GM19025 (cell line): ENCODE measurements at regions not wholly inside any gene's neighbourhood (a gene's known extent, or its start where the extent isn't known, plus 50 kb on each side); places are given as distances from the start of the nearest gene placed in this dataset.

ENCODE experiments used
- ATAC-seq: cut with Tn5 transposase; IDR thresholded peaks from one replicate; pipeline ENCODE4 v1.9.1; 2021; ENCODE audit warnings: mild to moderate bottlenecking, low read depth, moderate library complexity; ENCODE audit not compliant: unreplicated experiment

DNA sequence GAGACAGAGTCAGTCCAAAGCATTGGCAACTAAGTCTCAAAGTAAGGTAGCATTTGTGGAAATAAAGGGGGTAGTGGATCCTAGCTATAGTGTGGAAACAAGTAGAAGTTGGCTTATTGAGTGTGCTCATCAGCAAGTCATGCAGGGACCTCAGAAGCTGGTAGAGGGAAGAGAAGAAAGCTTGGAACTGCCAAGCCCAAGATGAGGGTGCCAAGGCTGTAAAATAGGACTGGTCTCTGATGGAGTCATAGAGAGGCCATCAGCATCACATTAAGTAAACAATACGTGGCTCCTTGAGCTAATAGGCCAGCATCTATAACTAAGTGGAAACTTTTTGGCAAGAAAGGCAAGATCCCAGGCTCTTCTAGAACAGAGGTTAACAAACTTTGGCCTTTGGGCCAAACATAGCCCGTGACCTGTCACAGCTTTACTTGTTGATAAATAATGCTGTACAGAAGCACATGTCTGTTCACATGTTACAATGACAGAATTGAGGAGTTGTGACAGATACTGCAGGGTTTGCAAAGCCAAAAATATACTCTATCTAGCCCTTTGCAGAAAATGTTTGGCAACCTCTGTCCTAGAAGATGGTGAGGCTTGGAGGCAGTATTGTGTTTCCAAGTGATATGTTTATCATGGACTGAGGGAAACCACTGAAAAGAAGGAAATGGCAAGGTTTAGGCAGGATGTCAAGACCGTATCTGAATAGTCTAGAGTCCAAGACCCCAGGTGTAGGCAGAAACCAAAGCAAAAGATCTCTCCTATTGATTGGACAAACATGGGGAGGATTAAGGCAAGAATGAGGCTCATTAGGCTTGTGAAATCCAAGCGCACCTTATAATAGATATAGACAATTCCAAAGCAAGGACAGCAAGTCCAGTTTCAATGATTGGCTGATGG is 62.5 kb upstream of the CD44 start:
- ATAC-seq: no peak

DNA sequence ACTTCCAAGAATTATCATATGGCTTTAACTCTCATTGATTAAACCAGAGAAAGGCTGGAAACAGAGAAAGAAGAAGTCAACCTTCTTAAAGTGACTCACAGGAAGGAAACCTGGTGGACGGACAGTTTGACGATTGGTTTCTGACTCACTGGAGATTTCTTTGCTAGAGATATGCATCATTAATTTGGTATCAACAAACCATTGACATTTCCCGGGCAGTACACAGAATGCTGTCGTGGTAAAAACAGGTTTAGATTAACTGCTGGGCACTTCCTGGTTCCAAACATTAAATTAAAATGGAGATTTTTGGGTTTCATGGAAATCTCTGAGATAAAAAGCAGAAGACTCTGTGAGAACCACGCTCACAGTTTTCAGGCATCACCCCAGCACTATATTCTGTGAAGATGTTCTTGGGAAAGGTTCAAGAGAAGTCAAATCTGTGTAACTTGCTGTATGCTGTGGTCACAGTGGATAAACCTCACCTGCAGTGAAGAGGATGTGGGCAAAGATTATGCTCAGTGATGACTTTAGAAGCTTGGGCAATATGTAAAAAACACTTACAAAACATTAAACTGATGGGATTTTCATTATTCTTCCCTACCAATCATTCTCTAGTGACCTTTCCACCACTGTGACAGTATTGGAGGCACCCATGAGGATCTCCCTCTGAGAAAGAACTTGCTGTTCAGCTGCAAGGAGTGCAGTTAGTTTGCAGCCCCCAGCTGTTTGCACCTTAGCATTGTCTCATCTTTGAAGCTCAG is 61.1 kb upstream of the CD44 start:
- ATAC-seq: peak; percentile 43

DNA sequence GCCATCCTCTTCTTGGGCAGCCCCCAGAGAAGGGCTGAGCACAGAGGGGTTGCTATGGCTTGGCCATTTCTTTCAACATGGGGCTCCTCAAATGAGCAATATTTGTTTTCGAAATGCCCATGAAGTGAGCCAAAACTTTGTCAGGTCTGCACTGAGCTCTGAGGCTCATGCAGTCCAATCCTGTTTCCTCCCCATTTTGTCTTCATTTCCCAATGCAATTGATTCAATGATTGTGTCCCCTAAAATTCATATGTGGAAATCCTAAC is 60.6 kb upstream of the CD44 start:
- no peak for ATAC-seq

DNA sequence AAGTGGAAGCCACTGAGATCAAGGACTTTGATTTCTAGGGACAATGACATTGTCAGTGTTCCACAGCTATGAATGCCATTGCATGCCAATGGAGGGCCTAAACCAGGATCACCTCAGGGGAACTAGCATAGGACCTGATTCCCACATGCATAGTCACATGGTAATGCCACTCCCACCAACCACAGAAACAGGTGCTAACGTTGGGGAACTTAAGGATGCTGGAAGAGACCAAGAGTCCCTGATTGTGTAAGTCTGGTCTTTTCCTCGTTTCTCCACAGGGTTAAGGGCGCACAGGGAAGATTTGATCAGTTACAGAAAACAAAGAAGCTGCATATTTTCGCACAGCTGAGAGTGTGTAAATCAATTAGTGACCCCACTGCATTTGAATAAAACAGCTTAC is 59.4 kb upstream of the CD44 start:
- ATAC-seq: no peak

- ATAC-seq: peak; percentile 63
Measured at GRCh38 chr11:35082321-35083180, 56.4 kb upstream of the CD44 start.

GRCh38 chr11:35083181-35083430 is 55.9 kb upstream of the CD44 start:
- ATAC-seq: no peak

GRCh38 chr11:35083431-35084238 is 55.3 kb upstream of the CD44 start:
- ATAC-seq: peak; percentile 67

GRCh38 chr11:35084817-35085440 is 54.0 kb upstream of the CD44 start:
- ATAC-seq: no peak

DNA sequence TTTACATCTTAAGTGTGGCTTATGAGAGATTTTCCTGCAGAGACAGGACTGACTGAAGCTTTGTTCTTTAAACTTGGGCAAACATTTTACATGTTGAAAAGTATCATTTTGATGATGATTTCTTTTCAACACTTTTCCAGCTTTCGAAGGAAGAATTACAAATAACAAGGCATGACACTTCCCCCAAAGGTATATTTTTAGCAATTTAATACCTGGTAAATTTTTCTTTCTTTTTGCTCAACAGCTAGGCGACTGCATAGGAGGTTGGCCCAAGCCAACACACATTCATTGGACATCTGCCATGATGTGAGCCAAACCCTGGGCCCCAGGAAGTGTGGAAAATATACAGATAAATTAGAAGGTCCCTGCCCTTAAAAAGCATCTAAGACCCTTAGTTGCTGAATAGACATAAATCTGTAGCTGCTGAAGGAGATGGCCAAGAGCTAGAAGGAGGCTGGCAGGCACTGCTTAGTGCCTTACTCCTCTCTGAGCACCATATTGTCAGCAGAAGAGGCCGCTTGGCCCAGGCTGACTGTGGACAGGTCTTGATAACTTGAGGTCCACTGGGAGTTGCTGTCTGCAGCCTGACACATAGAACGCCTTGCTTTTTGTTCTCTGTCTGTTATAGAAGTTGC is 53.3 kb upstream of the CD44 start:
- ATAC-seq: no peak

DNA sequence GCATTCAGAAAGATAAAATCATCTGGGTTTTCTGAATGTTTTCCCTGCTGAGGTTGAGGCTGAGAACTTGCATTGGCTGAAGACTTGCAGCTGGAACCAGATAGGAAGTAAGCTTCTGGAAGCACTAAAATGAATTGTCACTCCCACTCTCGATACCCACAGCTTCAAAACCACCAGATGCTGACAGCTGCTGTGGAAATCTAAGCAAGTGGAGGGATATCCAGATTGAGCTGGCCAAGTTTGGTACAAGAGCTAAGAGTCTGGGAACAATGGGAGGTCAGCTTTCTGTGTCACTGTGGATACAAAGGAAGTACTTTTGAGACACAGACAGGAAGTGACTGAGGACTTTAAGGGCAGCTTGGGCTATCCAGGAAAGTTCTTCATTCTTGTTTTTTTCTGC is 51.3 kb upstream of the CD44 start:
- ATAC-seq: no peak

DNA sequence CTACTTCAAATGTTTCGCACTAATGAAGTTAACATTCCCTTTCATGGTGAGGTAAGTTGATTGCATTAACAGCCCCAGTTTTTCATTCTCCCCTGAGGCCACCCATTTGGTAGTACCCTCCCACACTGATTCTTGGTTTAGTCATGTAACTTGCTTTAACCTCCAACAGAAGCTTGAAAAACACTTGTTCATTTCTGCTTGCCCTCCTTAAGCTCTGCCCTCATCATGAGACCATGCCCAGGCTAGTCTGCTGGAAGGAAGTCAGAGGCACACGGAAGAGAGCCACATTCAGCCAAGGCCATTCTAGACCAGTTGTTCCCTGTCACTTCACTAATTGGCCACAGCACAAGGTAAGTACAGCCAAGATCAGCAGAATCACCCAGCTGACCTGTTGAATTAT is 50.7 kb upstream of the CD44 start:
- ATAC-seq: no peak

GRCh38 chr11:35088676-35089075 is 50.3 kb upstream of the CD44 start:
- no peak for ATAC-seq
